ENCODE measurements at regions not wholly inside any gene's neighbourhood (a gene's known extent, or its start where the extent isn't known, plus 50 kb on each side); places are given as distances from the start of the nearest gene placed in this dataset.
A peak's percentile ranks its signal among the peaks of the same experiment; 100 is the strongest.
"Not testable (repeated sequence)": the region's sequence is repeated elsewhere in the genome, so short reads cannot be mapped to it uniquely, and the experiment has no call there.

GRCh38 chr16:72612718-72613117, 435.2 kb downstream of the ZFHX3 start:
- no peaks in the 10 kb centered on the region for H3K27me3 Mint-ChIP-seq
- no peak for ATAC-seq
- H3K4me1 Mint-ChIP-seq, result peaks cover 0 to 8% (median 0%) of the 10 kb centered on the region in 4 donors
- no peak for DNase-seq
- H3K4me3 Mint-ChIP-seq, result no peak overlapping the region
- POLR2A ChIA-PET, result no interaction called here
- H3K36me3 Mint-ChIP-seq, result peaks cover 0 to 8% (median 7%) of the 10 kb centered on the region in 3 donors
- H3K27ac Mint-ChIP-seq, result no peak overlapping the region
- H3K9me3 Mint-ChIP-seq, result peaks cover 0 to 15% (median 2%) of the 10 kb centered on the region in 9 donors

GRCh38 chr16:72612256-72612655, 435.7 kb downstream of the ZFHX3 start:
- ATAC-seq (no peak), DNase-seq (no peak)
- no peak overlapping the region for H3K4me3 Mint-ChIP-seq
- POLR2A ChIA-PET, result no interaction called here
- peaks cover 0 to 8% (median 0%) of the 10 kb centered on the region in 4 donors for H3K4me1 Mint-ChIP-seq
- peaks cover 0 to 11% (median under 1%) of the 10 kb centered on the region in 9 donors for H3K9me3 Mint-ChIP-seq
- peaks cover 0 to 8% (median 7%) of the 10 kb centered on the region in 3 donors for H3K36me3 Mint-ChIP-seq
- H3K27me3 Mint-ChIP-seq, result no peaks in the 10 kb centered on the region
- H3K27ac Mint-ChIP-seq, result no peak overlapping the region

GRCh38 chr16:72609933-72610332, 438.0 kb upstream of the PMFBP1 start:
- no peak for ATAC-seq
- H3K9me3 Mint-ChIP-seq, result peaks cover 0 to 4% (median under 1%) of the 10 kb centered on the region in 9 donors
- H3K27ac Mint-ChIP-seq, result no peak overlapping the region
- no peak for DNase-seq
- peaks cover 0 to 2% (median 0%) of the 10 kb centered on the region in 3 donors for H3K36me3 Mint-ChIP-seq
- peaks cover 0 to 8% (median 0%) of the 10 kb centered on the region in 4 donors for H3K4me1 Mint-ChIP-seq
- no peak overlapping the region for H3K4me3 Mint-ChIP-seq
- POLR2A ChIA-PET, result interaction anchor here (0.9 kb wide), 1 partner anchor 179 kb away, joined by 4 read pairs; no protein-coding TSS in a partner anchor
- no peaks in the 10 kb centered on the region for H3K27me3 Mint-ChIP-seq

GRCh38 chr16:72609066-72609465, 437.1 kb upstream of the PMFBP1 start:
- Mint-ChIP-seq H3K4me1 (peaks cover 0 to 8% (median 0%) of the 10 kb centered on the region in 4 donors), H3K4me3 (no peak overlapping the region)
- ATAC-seq, result no peak

DNA sequence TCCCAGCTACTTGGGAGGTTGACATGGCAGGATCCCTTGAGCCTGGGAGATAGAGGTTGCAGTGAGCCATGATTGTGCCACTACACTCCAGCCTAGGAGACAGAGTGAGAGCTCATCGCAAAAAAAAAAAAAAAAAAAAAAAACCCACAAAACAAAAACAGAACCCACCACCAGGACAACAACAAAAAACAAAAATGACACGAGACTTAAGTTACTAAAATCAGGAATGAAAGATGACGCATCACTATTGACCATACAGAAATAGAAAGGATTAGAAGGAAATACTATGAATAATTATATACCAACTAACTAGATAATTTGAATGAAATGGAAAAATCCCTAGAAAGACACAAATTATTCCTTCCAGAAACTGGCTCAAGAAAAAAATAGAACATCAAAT, 432.4 kb upstream of the PMFBP1 start:
- no peak for DNase-seq
- H3K4me3 Mint-ChIP-seq, result no peak overlapping the region
- no peak for ATAC-seq
- no peaks in the 10 kb centered on the region for H3K27me3 Mint-ChIP-seq
- peaks cover 0 to 29% (median 14%) of the 10 kb centered on the region in 9 donors for H3K9me3 Mint-ChIP-seq
- POLR2A ChIA-PET, result no interaction called here
- H3K36me3 Mint-ChIP-seq, result peaks cover 0 to 9% (median 9%) of the 10 kb centered on the region in 3 donors
- no peaks in the 10 kb centered on the region for H3K4me1 Mint-ChIP-seq
- H3K27ac Mint-ChIP-seq, result no peak overlapping the region

More at GRCh38 chr16:72609066-72609465, 437.1 kb upstream of the PMFBP1 start:
- Mint-ChIP-seq H3K27me3 (no peaks in the 10 kb centered on the region), H3K27ac (no peak overlapping the region), H3K36me3 (peaks cover 0 to 2% (median 0%) of the 10 kb centered on the region in 3 donors), H3K9me3 (peaks cover 0 to 7% (median 3%) of the 10 kb centered on the region in 9 donors)
- no peak for DNase-seq
- POLR2A ChIA-PET, result no interaction called here

- Mint-ChIP-seq H3K36me3 (peaks cover 0 to 10% (median 9%) of the 10 kb centered on the region in 3 donors), H3K9me3 (peaks cover 0 to 27% (median 13%) of the 10 kb centered on the region in 9 donors), H3K27me3 (no peaks in the 10 kb centered on the region), H3K4me3 (no peak overlapping the region), H3K27ac (no peak overlapping the region), H3K4me1 (no peaks in the 10 kb centered on the region)
- no peak for DNase-seq
- POLR2A ChIA-PET, result no interaction called here
- no peak for ATAC-seq
These were observed 430.5 kb upstream of the PMFBP1 start for GRCh38 chr16:72602499-72602898.

DNA sequence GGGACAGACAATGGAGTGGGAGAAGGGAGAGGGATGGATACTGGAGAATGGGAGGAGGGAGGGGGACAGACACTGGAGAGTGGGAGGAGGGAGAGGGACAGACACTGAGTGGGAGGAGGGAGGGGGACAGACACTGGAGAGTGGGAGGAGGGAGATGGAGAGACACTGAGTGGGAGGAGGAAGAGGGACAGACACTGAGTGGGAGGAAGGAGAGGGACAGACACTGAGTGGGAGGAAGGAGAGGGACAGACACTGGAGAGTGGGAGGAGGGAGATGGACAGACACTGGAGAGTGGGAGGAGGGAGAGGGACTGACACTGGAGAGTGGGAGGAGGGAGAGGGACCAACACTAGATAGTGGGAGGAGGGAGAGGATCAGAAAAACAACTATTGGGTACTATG, 426.7 kb upstream of the PMFBP1 start:
- no peaks in the 10 kb centered on the region for H3K4me1 Mint-ChIP-seq
- DNase-seq (no peak), ATAC-seq (no peak)
- no peaks in the 10 kb centered on the region for H3K27me3 Mint-ChIP-seq
- POLR2A ChIA-PET, result no interaction called here
- H3K9me3 Mint-ChIP-seq, result peaks cover 0 to 24% (median 10%) of the 10 kb centered on the region in 9 donors
- peak overlapping the region in 1 of 10 donors; percentile 18 for H3K27ac Mint-ChIP-seq
- H3K4me3 Mint-ChIP-seq, result no peak overlapping the region
- H3K36me3 Mint-ChIP-seq, result peaks cover 0 to 10% (median 9%) of the 10 kb centered on the region in 3 donors

GRCh38 chr16:72597938-72598337, 426.0 kb upstream of the PMFBP1 start:
- H3K27me3 Mint-ChIP-seq, result no peaks in the 10 kb centered on the region
- ATAC-seq (no peak), DNase-seq (no peak)
- H3K36me3 Mint-ChIP-seq, result peaks cover 0 to 9% (median 8%) of the 10 kb centered on the region in 3 donors
- H3K4me1 Mint-ChIP-seq, result no peaks in the 10 kb centered on the region
- no peak overlapping the region for H3K4me3 Mint-ChIP-seq
- H3K9me3 Mint-ChIP-seq, result peaks cover 0 to 18% (median 5%) of the 10 kb centered on the region in 9 donors
- H3K27ac Mint-ChIP-seq, result no peak overlapping the region
- POLR2A ChIA-PET, result no interaction called here

GRCh38 chr16:72596373-72596772, 424.4 kb upstream of the PMFBP1 start:
- POLR2A ChIA-PET, result no interaction called here
- Mint-ChIP-seq H3K27ac (no peak overlapping the region), H3K4me1 (peaks cover 0 to 4% (median 0%) of the 10 kb centered on the region in 4 donors), H3K4me3 (no peak overlapping the region), H3K9me3 (peaks cover 0 to 7% (median 1%) of the 10 kb centered on the region in 9 donors), H3K27me3 (no peaks in the 10 kb centered on the region), H3K36me3 (peaks cover 0 to 6% (median 6%) of the 10 kb centered on the region in 3 donors)
- DNase-seq, result no peak
- no peak for ATAC-seq

- Mint-ChIP-seq H3K27ac (peak overlapping the region in 2 of 10 donors; percentile 9 to 58), H3K4me3 (peak overlapping the region in 1 of 10 donors; percentile 2), H3K27me3 (no peaks in the 10 kb centered on the region), H3K9me3 (peaks cover 0 to 2% (median 0%) of the 10 kb centered on the region in 9 donors), H3K4me1 (peaks cover 0 to 24% (median 0%) of the 10 kb centered on the region in 4 donors), H3K36me3 (no peaks in the 10 kb centered on the region)
- POLR2A ChIA-PET, result no interaction called here
- ATAC-seq (no peak), DNase-seq (no peak)
These were observed 418.4 kb upstream of the PMFBP1 start for GRCh38 chr16:72590151-72590937.

GRCh38 chr16:72588551-72588950, 416.6 kb upstream of the PMFBP1 start:
- peaks cover 0 to 4% (median 0%) of the 10 kb centered on the region in 9 donors for H3K9me3 Mint-ChIP-seq
- no peak for ATAC-seq
- POLR2A ChIA-PET, result no interaction called here
- no peaks in the 10 kb centered on the region for H3K36me3 Mint-ChIP-seq
- H3K4me3 Mint-ChIP-seq, result no peak overlapping the region
- H3K27ac Mint-ChIP-seq, result no peak overlapping the region
- no peaks in the 10 kb centered on the region for H3K27me3 Mint-ChIP-seq
- no peak for DNase-seq
- H3K4me1 Mint-ChIP-seq, result peaks cover 0 to 24% (median 0%) of the 10 kb centered on the region in 4 donors

GRCh38 chr16:72578061-72578460, 406.1 kb upstream of the PMFBP1 start:
- H3K4me1 Mint-ChIP-seq, H3K4me3 Mint-ChIP-seq, DNase-seq, ATAC-seq, H3K27ac Mint-ChIP-seq, H3K27me3 Mint-ChIP-seq, POLR2A ChIA-PET: not testable (repeated sequence)
- peaks cover 0 to 12% (median 3%) of the 10 kb centered on the region in 3 donors for H3K36me3 Mint-ChIP-seq
- peaks cover 0 to 27% (median 6%) of the 10 kb centered on the region in 9 donors for H3K9me3 Mint-ChIP-seq

GRCh38 chr16:72576189-72576588, 404.2 kb upstream of the PMFBP1 start:
- no peak overlapping the region for H3K4me3 Mint-ChIP-seq
- H3K27me3 Mint-ChIP-seq, result no peaks in the 10 kb centered on the region
- peaks cover 0 to 10% (median 0%) of the 10 kb centered on the region in 9 donors for H3K9me3 Mint-ChIP-seq
- POLR2A ChIA-PET, result no interaction called here
- H3K36me3 Mint-ChIP-seq, result peaks cover 0 to 3% (median 0%) of the 10 kb centered on the region in 3 donors
- H3K4me1 Mint-ChIP-seq, result peaks cover 0 to 3% (median 0%) of the 10 kb centered on the region in 4 donors
- ATAC-seq (no peak), DNase-seq (no peak)
- H3K27ac Mint-ChIP-seq, result no peak overlapping the region
